ENCODE measurements at regions not wholly inside any gene's neighbourhood (a gene's known extent, or its start where the extent isn't known, plus 50 kb on each side); places are given as distances from the start of the nearest gene placed in this dataset.

DNA sequence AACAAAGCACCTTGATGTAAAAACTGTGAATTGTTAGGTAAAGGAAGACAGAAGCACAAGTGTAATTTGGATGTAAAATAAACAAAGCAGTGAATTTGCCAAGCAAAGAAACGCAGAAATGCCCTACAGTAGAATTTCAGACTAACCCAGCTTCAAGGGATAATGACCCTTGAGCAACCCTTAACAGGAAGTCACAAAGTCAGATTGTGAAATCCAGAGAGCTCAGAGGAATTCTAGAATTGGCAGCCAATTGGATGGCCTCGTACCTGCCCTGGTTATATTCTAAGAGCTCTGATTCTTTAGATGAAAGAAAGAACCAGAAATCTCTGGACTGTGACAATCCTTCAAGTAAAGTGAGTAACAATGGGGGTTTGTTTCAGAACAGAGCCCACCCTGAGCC lies 152.7 kb upstream of the CHRM3 start:
- no peak for DNase-seq (ENCODE audit: low read depth in 6 of 9, low spot score in 9 of 9)
- H3K27ac ChIP-seq (ENCODE audit: low read depth in 1 of 2, low read length in 1 of 2), result no peak overlapping the region
- no peaks in the 10 kb centered on the region for H3K36me3 ChIP-seq (ENCODE audit: control insufficient read depth in 2 of 2, insufficient read depth in 2 of 2, low read length in 1 of 2)
- no peaks in the 10 kb centered on the region for H3K9me3 ChIP-seq (ENCODE audit: control insufficient read depth in 2 of 2, insufficient read depth in 1 of 2, low read length in 1 of 2)
- no peak overlapping the region for H3K4me3 ChIP-seq (ENCODE audit: low read length in 2 of 2)
- H3K27me3 ChIP-seq (ENCODE audit: control insufficient read depth in 2 of 2, insufficient read depth in 1 of 2, low read length in 1 of 2), result no peaks in the 10 kb centered on the region
- no peaks in the 10 kb centered on the region for H3K4me1 ChIP-seq (ENCODE audit: control insufficient read depth in 2 of 2, insufficient read depth in 2 of 2, low read length in 2 of 2)
- 85% methylated on average over 2 of the region's 2 CpGs for WGBS

- no peaks in the 10 kb centered on the region for H3K9me3 ChIP-seq (ENCODE audit: control insufficient read depth in 2 of 2, insufficient read depth in 1 of 2, low read length in 1 of 2)
- 95% methylated on average over 2 of the region's 2 CpGs for WGBS
- H3K27me3 ChIP-seq (ENCODE audit: control insufficient read depth in 2 of 2, insufficient read depth in 1 of 2, low read length in 1 of 2), result no peaks in the 10 kb centered on the region
- H3K36me3 ChIP-seq (ENCODE audit: control insufficient read depth in 2 of 2, insufficient read depth in 2 of 2, low read length in 1 of 2), result no peaks in the 10 kb centered on the region
- DNase-seq (ENCODE audit: low read depth in 6 of 9, low spot score in 9 of 9), result no peak
- H3K4me1 ChIP-seq (ENCODE audit: control insufficient read depth in 2 of 2, insufficient read depth in 2 of 2, low read length in 2 of 2), result no peaks in the 10 kb centered on the region
- no peak overlapping the region for H3K27ac ChIP-seq (ENCODE audit: low read depth in 1 of 2, low read length in 1 of 2)
- H3K4me3 ChIP-seq (ENCODE audit: low read length in 2 of 2), result no peak overlapping the region
Observed at GRCh38 chr1:239232921-239233320, 153.4 kb upstream of the CHRM3 start.

- no peak for DNase-seq (ENCODE audit: low read depth in 6 of 9, low spot score in 9 of 9)
- Histone ChIP-seq H3K4me3 (ENCODE audit: low read length in 2 of 2) (no peak overlapping the region), H3K4me1 (ENCODE audit: control insufficient read depth in 2 of 2, insufficient read depth in 2 of 2, low read length in 2 of 2) (no peaks in the 10 kb centered on the region), H3K27me3 (ENCODE audit: control insufficient read depth in 2 of 2, insufficient read depth in 1 of 2, low read length in 1 of 2) (no peaks in the 10 kb centered on the region), H3K36me3 (ENCODE audit: control insufficient read depth in 2 of 2, insufficient read depth in 2 of 2, low read length in 1 of 2) (no peaks in the 10 kb centered on the region), H3K9me3 (ENCODE audit: control insufficient read depth in 2 of 2, insufficient read depth in 1 of 2, low read length in 1 of 2) (peaks cover 1 to 11% of the 10 kb centered on the region in 2 donors), H3K27ac (ENCODE audit: low read depth in 1 of 2, low read length in 1 of 2) (no peak overlapping the region)
Observed at GRCh38 chr1:239228451-239228850, 157.9 kb upstream of the CHRM3 start.

DNA sequence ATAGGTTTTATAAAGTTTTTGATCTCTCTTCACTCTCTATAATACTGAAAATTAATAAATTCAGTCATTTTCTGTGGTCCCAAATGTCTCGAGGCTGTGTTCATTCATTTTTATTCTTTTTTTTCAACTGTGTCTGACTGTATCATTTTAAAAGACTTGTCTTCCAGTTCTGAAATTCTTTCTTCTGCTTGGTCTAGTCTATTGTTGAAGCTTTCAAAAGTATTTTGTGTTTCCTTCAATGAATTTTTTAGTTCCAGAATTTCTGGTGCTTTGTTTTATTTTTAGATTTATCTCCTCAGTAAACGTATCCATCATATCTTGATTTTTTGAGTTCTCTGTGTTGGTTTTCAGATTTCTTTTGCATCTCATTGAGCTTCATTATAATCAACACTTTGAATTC lies 161.0 kb upstream of the CHRM3 start:
- no peak for DNase-seq (ENCODE audit: low read depth in 6 of 9, low spot score in 9 of 9)
- Histone ChIP-seq H3K4me3 (ENCODE audit: low read length in 2 of 2) (no peak overlapping the region), H3K27me3 (ENCODE audit: control insufficient read depth in 2 of 2, insufficient read depth in 1 of 2, low read length in 1 of 2) (no peaks in the 10 kb centered on the region), H3K27ac (ENCODE audit: low read depth in 1 of 2, low read length in 1 of 2) (no peak overlapping the region), H3K9me3 (ENCODE audit: control insufficient read depth in 2 of 2, insufficient read depth in 1 of 2, low read length in 1 of 2) (peaks cover 1 to 11% of the 10 kb centered on the region in 2 donors), H3K36me3 (ENCODE audit: control insufficient read depth in 2 of 2, insufficient read depth in 2 of 2, low read length in 1 of 2) (no peaks in the 10 kb centered on the region), H3K4me1 (ENCODE audit: control insufficient read depth in 2 of 2, insufficient read depth in 2 of 2, low read length in 2 of 2) (no peaks in the 10 kb centered on the region)
- 95% methylated on average over 2 of the region's 2 CpGs for WGBS

- H3K4me1 ChIP-seq (ENCODE audit: control insufficient read depth in 2 of 2, insufficient read depth in 2 of 2, low read length in 2 of 2), result no peaks in the 10 kb centered on the region
- no peaks in the 10 kb centered on the region for H3K27me3 ChIP-seq (ENCODE audit: control insufficient read depth in 2 of 2, insufficient read depth in 1 of 2, low read length in 1 of 2)
- H3K27ac ChIP-seq (ENCODE audit: low read depth in 1 of 2, low read length in 1 of 2), result no peak overlapping the region
- DNase-seq (ENCODE audit: low read depth in 6 of 9, low spot score in 9 of 9), result no peak
- H3K4me3 ChIP-seq (ENCODE audit: low read length in 2 of 2), result no peak overlapping the region
- 89% methylated on average over 2 of the region's 2 CpGs for WGBS
- peaks cover 1 to 11% of the 10 kb centered on the region in 2 donors for H3K9me3 ChIP-seq (ENCODE audit: control insufficient read depth in 2 of 2, insufficient read depth in 1 of 2, low read length in 1 of 2)
- no peaks in the 10 kb centered on the region for H3K36me3 ChIP-seq (ENCODE audit: control insufficient read depth in 2 of 2, insufficient read depth in 2 of 2, low read length in 1 of 2)
Observed at GRCh38 chr1:239224100-239224499, 162.3 kb upstream of the CHRM3 start.

GRCh38 chr1:239222999-239223398 lies 163.4 kb upstream of the CHRM3 start:
- WGBS, result 89% methylated on average over 1 of the region's 1 CpG
- no peak overlapping the region for H3K27ac ChIP-seq (ENCODE audit: low read depth in 1 of 2, low read length in 1 of 2)
- DNase-seq (ENCODE audit: low read depth in 6 of 9, low spot score in 9 of 9), result no peak

GRCh38 chr1:239221656-239222055 lies 164.7 kb upstream of the CHRM3 start:
- no peaks in the 10 kb centered on the region for H3K36me3 ChIP-seq (ENCODE audit: control insufficient read depth in 2 of 2, insufficient read depth in 2 of 2, low read length in 1 of 2)
- 97% methylated on average over 2 of the region's 2 CpGs for WGBS
- no peak overlapping the region for H3K27ac ChIP-seq (ENCODE audit: low read depth in 1 of 2, low read length in 1 of 2)
- H3K4me1 ChIP-seq (ENCODE audit: control insufficient read depth in 2 of 2, insufficient read depth in 2 of 2, low read length in 2 of 2), result no peaks in the 10 kb centered on the region
- peaks cover 1 to 8% of the 10 kb centered on the region in 2 donors for H3K9me3 ChIP-seq (ENCODE audit: control insufficient read depth in 2 of 2, insufficient read depth in 1 of 2, low read length in 1 of 2)
- no peak for DNase-seq (ENCODE audit: low read depth in 6 of 9, low spot score in 9 of 9)
- H3K4me3 ChIP-seq (ENCODE audit: low read length in 2 of 2), result no peak overlapping the region
- no peaks in the 10 kb centered on the region for H3K27me3 ChIP-seq (ENCODE audit: control insufficient read depth in 2 of 2, insufficient read depth in 1 of 2, low read length in 1 of 2)

More at GRCh38 chr1:239222999-239223398, 163.4 kb upstream of the CHRM3 start:
- Histone ChIP-seq H3K4me3 (ENCODE audit: low read length in 2 of 2) (no peak overlapping the region), H3K27me3 (ENCODE audit: control insufficient read depth in 2 of 2, insufficient read depth in 1 of 2, low read length in 1 of 2) (no peaks in the 10 kb centered on the region), H3K36me3 (ENCODE audit: control insufficient read depth in 2 of 2, insufficient read depth in 2 of 2, low read length in 1 of 2) (no peaks in the 10 kb centered on the region), H3K4me1 (ENCODE audit: control insufficient read depth in 2 of 2, insufficient read depth in 2 of 2, low read length in 2 of 2) (no peaks in the 10 kb centered on the region), H3K9me3 (ENCODE audit: control insufficient read depth in 2 of 2, insufficient read depth in 1 of 2, low read length in 1 of 2) (peaks cover 1 to 11% of the 10 kb centered on the region in 2 donors)

GRCh38 chr1:239219679-239220078 lies 166.7 kb upstream of the CHRM3 start:
- H3K9me3 ChIP-seq (ENCODE audit: control insufficient read depth in 2 of 2, insufficient read depth in 1 of 2, low read length in 1 of 2), result no peaks in the 10 kb centered on the region
- DNase-seq (ENCODE audit: low read depth in 6 of 9, low spot score in 9 of 9), result no peak
- no peak overlapping the region for H3K27ac ChIP-seq (ENCODE audit: low read depth in 1 of 2, low read length in 1 of 2)
- WGBS, result 87% methylated on average over 2 of the region's 2 CpGs
- no peak overlapping the region for H3K4me3 ChIP-seq (ENCODE audit: low read length in 2 of 2)
- no peaks in the 10 kb centered on the region for H3K27me3 ChIP-seq (ENCODE audit: control insufficient read depth in 2 of 2, insufficient read depth in 1 of 2, low read length in 1 of 2)
- no peaks in the 10 kb centered on the region for H3K36me3 ChIP-seq (ENCODE audit: control insufficient read depth in 2 of 2, insufficient read depth in 2 of 2, low read length in 1 of 2)
- H3K4me1 ChIP-seq (ENCODE audit: control insufficient read depth in 2 of 2, insufficient read depth in 2 of 2, low read length in 2 of 2), result no peaks in the 10 kb centered on the region

GRCh38 chr1:239218301-239218700 lies 168.1 kb upstream of the CHRM3 start:
- 98% methylated on average over 1 of the region's 1 CpG for WGBS
- Histone ChIP-seq H3K27me3 (ENCODE audit: control insufficient read depth in 2 of 2, insufficient read depth in 1 of 2, low read length in 1 of 2) (no peaks in the 10 kb centered on the region), H3K4me1 (ENCODE audit: control insufficient read depth in 2 of 2, insufficient read depth in 2 of 2, low read length in 2 of 2) (no peaks in the 10 kb centered on the region), H3K9me3 (ENCODE audit: control insufficient read depth in 2 of 2, insufficient read depth in 1 of 2, low read length in 1 of 2) (no peaks in the 10 kb centered on the region), H3K36me3 (ENCODE audit: control insufficient read depth in 2 of 2, insufficient read depth in 2 of 2, low read length in 1 of 2) (no peaks in the 10 kb centered on the region), H3K4me3 (ENCODE audit: low read length in 2 of 2) (no peak overlapping the region), H3K27ac (ENCODE audit: low read depth in 1 of 2, low read length in 1 of 2) (no peak overlapping the region)
- DNase-seq (ENCODE audit: low read depth in 6 of 9, low spot score in 9 of 9), result no peak

DNA sequence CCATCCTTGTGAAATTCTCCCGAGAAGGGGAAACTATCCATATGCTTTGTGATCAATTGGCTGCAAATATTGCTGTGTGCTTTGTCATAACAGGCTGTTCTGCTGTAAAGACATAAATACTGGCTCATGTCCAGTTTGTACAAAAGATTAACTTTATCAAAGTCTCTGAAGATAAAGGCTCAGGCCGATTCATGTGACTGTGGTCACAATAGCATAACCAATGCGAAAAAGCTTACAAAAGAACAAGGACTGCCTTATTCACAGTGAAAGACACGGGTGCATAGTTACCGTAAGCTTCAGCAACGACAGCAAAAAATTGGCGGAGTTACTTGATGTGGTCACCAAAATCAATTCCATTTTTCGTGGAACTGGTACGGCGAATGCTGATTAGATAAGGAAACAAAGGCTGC lies 173.6 kb upstream of the CHRM3 start:
- no peaks in the 10 kb centered on the region for H3K36me3 ChIP-seq (ENCODE audit: control insufficient read depth in 2 of 2, insufficient read depth in 2 of 2, low read length in 1 of 2)
- H3K4me1 ChIP-seq (ENCODE audit: control insufficient read depth in 2 of 2, insufficient read depth in 2 of 2, low read length in 2 of 2), result no peaks in the 10 kb centered on the region
- no peak overlapping the region for H3K27ac ChIP-seq (ENCODE audit: low read depth in 1 of 2, low read length in 1 of 2)
- H3K9me3 ChIP-seq (ENCODE audit: control insufficient read depth in 2 of 2, insufficient read depth in 1 of 2, low read length in 1 of 2), result no peaks in the 10 kb centered on the region
- WGBS, result 95% methylated on average over 10 of the region's 10 CpGs
- DNase-seq (ENCODE audit: low read depth in 6 of 9, low spot score in 9 of 9), result no peak
- H3K27me3 ChIP-seq (ENCODE audit: control insufficient read depth in 2 of 2, insufficient read depth in 1 of 2, low read length in 1 of 2), result no peaks in the 10 kb centered on the region
- H3K4me3 ChIP-seq (ENCODE audit: low read length in 2 of 2), result no peak overlapping the region

All from thymus (tissue), 11 donors.